ENCODE measurements at regions not wholly inside any gene's neighbourhood (a gene's known extent, or its start where the extent isn't known, plus 50 kb on each side); places are given as distances from the start of the nearest gene placed in this dataset.

DNA sequence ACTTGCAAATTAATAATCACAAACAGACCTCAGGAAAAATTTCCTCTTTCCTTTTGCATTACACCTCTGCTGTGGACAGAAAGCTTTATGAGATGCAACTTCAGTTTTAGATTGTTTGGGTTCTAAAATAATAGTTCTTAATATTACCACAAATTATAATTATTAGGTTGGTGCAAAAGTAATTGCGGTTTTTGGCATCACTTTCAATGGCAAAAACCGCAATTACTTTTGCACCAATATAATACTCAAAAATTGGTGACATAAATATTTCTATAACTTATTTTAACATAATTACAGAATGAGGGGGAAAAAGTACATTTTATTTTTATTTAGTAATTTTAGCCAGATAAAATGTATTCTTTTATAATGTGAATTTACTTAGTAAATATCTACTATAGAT is 804.4 kb upstream of the FAM98A start:
- Histone ChIP-seq H2AFZ (ENCODE audit: insufficient read depth, low read depth, low read length, poor library complexity, severe bottlenecking) (no peak overlapping the region), H3K9ac (ENCODE audit: insufficient read depth, low read length, poor library complexity, severe bottlenecking) (no peak overlapping the region), H3K4me1 (ENCODE audit: control insufficient read depth in 1 of 2, insufficient read depth in 2 of 2, low read length in 2 of 2) (no peaks in the 10 kb centered on the region), H3K27ac (ENCODE audit: low read depth in 1 of 2, low read length in 2 of 2) (no peak overlapping the region), H3K4me3 (replicated peaks in 1 of 3; ENCODE audit: low read depth in 2 of 3, low read length in 3 of 3) (no peak overlapping the region), H3K36me3 (replicated peaks in 1 of 2; ENCODE audit: control insufficient read depth in 1 of 2, insufficient read depth in 2 of 2, low read length in 2 of 2) (no peaks in the 10 kb centered on the region), H3K27me3 (ENCODE audit: control insufficient read depth in 2 of 2, insufficient read depth in 2 of 2, low read length in 2 of 2) (no peaks in the 10 kb centered on the region), H3K9me3 (replicated peaks in 1 of 2; ENCODE audit: control insufficient read depth in 1 of 2, insufficient read depth in 1 of 2, low read length in 2 of 2) (no peaks in the 10 kb centered on the region), H3K79me2 (ENCODE audit: insufficient read depth, low read length) (no peaks in the 10 kb centered on the region), H3K4me2 (replicated peaks; ENCODE audit: extremely low read depth, low read length, poor library complexity, severe bottlenecking) (no peak overlapping the region), H4K20me1 (ENCODE audit: insufficient read depth, low read length) (no peaks in the 10 kb centered on the region)
- TF ChIP-seq, protein P1, sequence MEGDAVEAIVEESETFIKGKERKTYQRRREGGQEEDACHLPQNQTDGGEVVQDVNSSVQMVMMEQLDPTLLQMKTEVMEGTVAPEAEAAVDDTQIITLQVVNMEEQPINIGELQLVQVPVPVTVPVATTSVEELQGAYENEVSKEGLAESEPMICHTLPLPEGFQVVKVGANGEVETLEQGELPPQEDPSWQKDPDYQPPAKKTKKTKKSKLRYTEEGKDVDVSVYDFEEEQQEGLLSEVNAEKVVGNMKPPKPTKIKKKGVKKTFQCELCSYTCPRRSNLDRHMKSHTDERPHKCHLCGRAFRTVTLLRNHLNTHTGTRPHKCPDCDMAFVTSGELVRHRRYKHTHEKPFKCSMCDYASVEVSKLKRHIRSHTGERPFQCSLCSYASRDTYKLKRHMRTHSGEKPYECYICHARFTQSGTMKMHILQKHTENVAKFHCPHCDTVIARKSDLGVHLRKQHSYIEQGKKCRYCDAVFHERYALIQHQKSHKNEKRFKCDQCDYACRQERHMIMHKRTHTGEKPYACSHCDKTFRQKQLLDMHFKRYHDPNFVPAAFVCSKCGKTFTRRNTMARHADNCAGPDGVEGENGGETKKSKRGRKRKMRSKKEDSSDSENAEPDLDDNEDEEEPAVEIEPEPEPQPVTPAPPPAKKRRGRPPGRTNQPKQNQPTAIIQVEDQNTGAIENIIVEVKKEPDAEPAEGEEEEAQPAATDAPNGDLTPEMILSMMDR (IDR thresholded peaks at IDR 0.05): no peak
- H3K4me3 Mint-ChIP-seq: no peak overlapping the region
- H3K9me3 Mint-ChIP-seq: peaks cover 0 to 6% (median 0%) of the 10 kb centered on the region in 7 donors
- H3K27ac Mint-ChIP-seq: no peak overlapping the region
- intact Hi-C loops (cut with micrococcal nuclease): no loop called here
- WGBS (ENCODE audit: insufficient coverage): no CpG with 5 or more reads among the region's 2 CpGs
- H3K36me3 Mint-ChIP-seq: no peaks in the 10 kb centered on the region
- H3K4me1 Mint-ChIP-seq: no peaks in the 10 kb centered on the region
- H3K27me3 Mint-ChIP-seq (ENCODE audit: low read depth in 3 of 3): no peaks in the 10 kb centered on the region
- no peak for DNase-seq

DNA sequence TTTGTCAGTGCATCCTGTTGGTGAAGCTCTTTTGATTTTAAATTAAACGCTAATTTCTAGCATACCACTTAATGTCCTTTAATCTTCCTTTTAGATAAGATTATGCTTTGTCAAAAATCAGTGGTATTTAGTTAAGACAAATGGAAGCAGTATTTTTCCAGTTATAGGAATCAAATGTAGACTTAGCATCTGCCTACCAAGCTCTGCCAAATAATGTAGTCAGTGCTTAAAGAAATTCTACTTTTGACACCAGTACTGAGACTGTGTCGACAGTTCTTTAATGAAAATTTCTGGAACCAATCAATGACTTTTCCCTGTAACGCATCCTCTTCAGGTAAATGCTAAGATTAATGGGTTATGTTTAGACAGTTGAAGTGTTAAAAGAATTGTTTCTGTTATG is 803.3 kb upstream of the FAM98A start:
- intact Hi-C loops (cut with micrococcal nuclease): no loop called here

More for the DNA sequence above, 803.3 kb upstream of the FAM98A start:
- WGBS (ENCODE audit: insufficient coverage): no CpG with 5 or more reads among the region's 3 CpGs
- Histone ChIP-seq H3K27me3 (ENCODE audit: control insufficient read depth in 2 of 2, insufficient read depth in 2 of 2, low read length in 2 of 2) (no peaks in the 10 kb centered on the region), H3K79me2 (ENCODE audit: insufficient read depth, low read length) (no peaks in the 10 kb centered on the region), H3K36me3 (replicated peaks in 1 of 2; ENCODE audit: control insufficient read depth in 1 of 2, insufficient read depth in 2 of 2, low read length in 2 of 2) (no peaks in the 10 kb centered on the region), H3K4me2 (replicated peaks; ENCODE audit: extremely low read depth, low read length, poor library complexity, severe bottlenecking) (no peak overlapping the region), H2AFZ (ENCODE audit: insufficient read depth, low read depth, low read length, poor library complexity, severe bottlenecking) (no peak overlapping the region), H4K20me1 (ENCODE audit: insufficient read depth, low read length) (no peaks in the 10 kb centered on the region), H3K9ac (ENCODE audit: insufficient read depth, low read length, poor library complexity, severe bottlenecking) (no peak overlapping the region), H3K9me3 (replicated peaks in 1 of 2; ENCODE audit: control insufficient read depth in 1 of 2, insufficient read depth in 1 of 2, low read length in 2 of 2) (no peaks in the 10 kb centered on the region), H3K27ac (ENCODE audit: low read depth in 1 of 2, low read length in 2 of 2) (no peak overlapping the region), H3K4me1 (ENCODE audit: control insufficient read depth in 1 of 2, insufficient read depth in 2 of 2, low read length in 2 of 2) (no peaks in the 10 kb centered on the region), H3K4me3 (replicated peaks in 1 of 3; ENCODE audit: low read depth in 2 of 3, low read length in 3 of 3) (no peak overlapping the region)
- no peak overlapping the region for H3K4me3 Mint-ChIP-seq
- no peaks in the 10 kb centered on the region for H3K36me3 Mint-ChIP-seq
- TF ChIP-seq, protein P1 (IDR thresholded peaks at IDR 0.05): no peak
- no peak for DNase-seq
- H3K9me3 Mint-ChIP-seq: peaks cover 0 to 6% (median 0%) of the 10 kb centered on the region in 7 donors
- H3K4me1 Mint-ChIP-seq: no peaks in the 10 kb centered on the region
- H3K27ac Mint-ChIP-seq: no peak overlapping the region
- no peaks in the 10 kb centered on the region for H3K27me3 Mint-ChIP-seq (ENCODE audit: low read depth in 3 of 3)

Data from CD14-positive monocyte (primary cell).